Osteocyte (in vitro differentiated cells): ENCODE measurements at regions not wholly inside any gene's neighbourhood (a gene's known extent, or its start where the extent isn't known, plus 50 kb on each side); places are given as distances from the start of the nearest gene placed in this dataset.

Experiments used
- DNase-seq: peaks from one replicate; pipeline ENCODE4 v3.0.0; 2021; ENCODE audit warnings: mixed read lengths; ENCODE audit not compliant: unreplicated experiment; ENCODE audit errors: extremely low spot score
- H3K27ac Mint-ChIP-seq: one replicate; pipeline ENCODE4 v1.8.0; 2021; ENCODE audit warnings: mild to moderate bottlenecking, mixed read lengths; ENCODE audit not compliant: unreplicated experiment
- H3K27me3 Mint-ChIP-seq: one replicate; pipeline ENCODE4 v1.8.0; 2021; ENCODE audit warnings: mixed read lengths; ENCODE audit not compliant: unreplicated experiment
- H3K36me3 Mint-ChIP-seq: one replicate; pipeline ENCODE4 v1.8.0; 2021; ENCODE audit warnings: mixed read lengths; ENCODE audit not compliant: unreplicated experiment
- H3K4me1 Mint-ChIP-seq: one replicate; pipeline ENCODE4 v1.8.0; 2021; ENCODE audit warnings: mixed read lengths; ENCODE audit not compliant: unreplicated experiment
- H3K4me3 Mint-ChIP-seq: one replicate; pipeline ENCODE4 v1.8.0; 2021; ENCODE audit warnings: mild to moderate bottlenecking, moderate library complexity, mixed read lengths; ENCODE audit not compliant: unreplicated experiment
- H3K9me3 Mint-ChIP-seq: one replicate; pipeline ENCODE4 v1.8.0; 2021; ENCODE audit warnings: mixed read lengths; ENCODE audit not compliant: unreplicated experiment
- CTCF ChIP-seq: fragments of 200-600 bp; sonication (generic); IDR thresholded peaks from 2 replicates; pipeline ENCODE4 v1.5.0; 2021; ENCODE audit warnings: antibody characterized with exemption, mild to moderate bottlenecking, moderate library complexity

GRCh38 chr1:5555853-5556252 lies 436.4 kb downstream of the NPHP4 start:
- Mint-ChIP-seq H3K27ac (no peak overlapping the region), H3K9me3 (peaks cover 43% of the 10 kb centered on the region), H3K27me3 (no peaks in the 10 kb centered on the region)

GRCh38 chr1:5554784-5555183 lies 437.4 kb downstream of the NPHP4 start:
- no peaks in the 10 kb centered on the region for H3K36me3 Mint-ChIP-seq
- no peak overlapping the region for H3K27ac Mint-ChIP-seq
- peaks cover 49% of the 10 kb centered on the region for H3K9me3 Mint-ChIP-seq
- DNase-seq: no peak
- no peaks in the 10 kb centered on the region for H3K27me3 Mint-ChIP-seq
- no peak overlapping the region for H3K4me3 Mint-ChIP-seq
- no peaks in the 10 kb centered on the region for H3K4me1 Mint-ChIP-seq
- no peak for TF ChIP-seq CTCF

More at GRCh38 chr1:5555853-5556252, 436.4 kb downstream of the NPHP4 start:
- no peak for TF ChIP-seq CTCF
- peak; percentile 54 for DNase-seq
- no peaks in the 10 kb centered on the region for H3K4me1 Mint-ChIP-seq
- no peaks in the 10 kb centered on the region for H3K36me3 Mint-ChIP-seq
- no peak overlapping the region for H3K4me3 Mint-ChIP-seq

GRCh38 chr1:5554111-5554510 lies 438.1 kb downstream of the NPHP4 start:
- no peak overlapping the region for H3K4me3 Mint-ChIP-seq
- peak; percentile 73 for DNase-seq
- H3K27me3 Mint-ChIP-seq: no peaks in the 10 kb centered on the region
- peaks cover 52% of the 10 kb centered on the region for H3K9me3 Mint-ChIP-seq
- H3K27ac Mint-ChIP-seq: no peak overlapping the region
- TF ChIP-seq CTCF: no peak
- H3K4me1 Mint-ChIP-seq: no peaks in the 10 kb centered on the region
- H3K36me3 Mint-ChIP-seq: no peaks in the 10 kb centered on the region

GRCh38 chr1:5552787-5553484 lies 439.3 kb downstream of the NPHP4 start:
- Mint-ChIP-seq H3K4me3 (no peak overlapping the region), H3K27me3 (no peaks in the 10 kb centered on the region), H3K27ac (no peak overlapping the region), H3K9me3 (peaks cover 47% of the 10 kb centered on the region), H3K36me3 (no peaks in the 10 kb centered on the region), H3K4me1 (no peaks in the 10 kb centered on the region)
- TF ChIP-seq CTCF: no peak
- DNase-seq: peak; percentile 51

GRCh38 chr1:5551274-5551975 lies 440.8 kb downstream of the NPHP4 start:
- Mint-ChIP-seq H3K4me1 (no peaks in the 10 kb centered on the region), H3K27me3 (no peaks in the 10 kb centered on the region), H3K4me3 (no peak overlapping the region), H3K36me3 (no peaks in the 10 kb centered on the region), H3K27ac (no peak overlapping the region), H3K9me3 (peaks cover 45% of the 10 kb centered on the region)
- peak; percentile 75 for DNase-seq
- TF ChIP-seq CTCF: no peak
